SU-DHL-6 (cell line): ENCODE measurements at regions not wholly inside any gene's neighbourhood (a gene's known extent, or its start where the extent isn't known, plus 50 kb on each side); places are given as distances from the start of the nearest gene placed in this dataset.

Experiments used
- H2AFZ ChIP-seq: fragments of 200-600 bp; sonication (generic); 2 replicates; pipeline ENCODE4 v1.6.1; 2014; ENCODE audit warnings: low read depth, mild to moderate bottlenecking, moderate library complexity, mixed read lengths, antibody characterized with exemption, low read length; ENCODE audit not compliant: severe bottlenecking
- H3F3A ChIP-seq: fragments of 200-600 bp; shearing (Covaris generic); 2 replicates; pipeline ENCODE4 v1.6.0; 2016; ENCODE audit warnings: antibody characterized with exemption, mild to moderate bottlenecking; ENCODE audit not compliant: insufficient read depth
- H3K27ac ChIP-seq: fragments of 200-600 bp; sonication (generic); 2 replicates; pipeline ENCODE4 v1.5.1; 2016; ENCODE audit warnings: low read depth, mild to moderate bottlenecking, low read length, moderate library complexity, mixed read lengths
- H3K27me3 ChIP-seq: fragments of 200-600 bp; sonication (generic), shearing (Covaris generic); 2 replicates; pipeline ENCODE4 v1.6.0; 2014; ENCODE audit warnings: mild to moderate bottlenecking, low read length
- H3K36me3 ChIP-seq: fragments of 200-600 bp; sonication (generic); 2 replicates; pipeline ENCODE4 v1.6.1; 2014; ENCODE audit warnings: mild to moderate bottlenecking, low read length, mixed read lengths
- H3K4me2 ChIP-seq: fragments of 300-600, 200-600 bp; shearing (Covaris generic), sonication (generic); 2 replicates; pipeline ENCODE4 v1.6.0; 2014; ENCODE audit warnings: low read length, low read depth, mild to moderate bottlenecking; ENCODE audit not compliant: poor library complexity, severe bottlenecking
- H3K4me3 ChIP-seq: fragments of 200-600 bp; sonication (generic); 2 replicates; pipeline ENCODE4 v1.5.1; 2014; ENCODE audit warnings: antibody characterized with exemption, low read length, mild to moderate bottlenecking, mixed read lengths; ENCODE audit not compliant: insufficient read depth, poor library complexity, severe bottlenecking
- H3K79me2 ChIP-seq: fragments of 200-600 bp; sonication (generic); 2 replicates; pipeline ENCODE4 v1.6.1; 2014; ENCODE audit warnings: mild to moderate bottlenecking, low read length, moderate library complexity; ENCODE audit not compliant: insufficient read depth
- H3K9ac ChIP-seq: fragments of 200-600 bp; sonication (generic); 2 replicates; pipeline ENCODE4 v1.7.0; 2014; ENCODE audit warnings: mild to moderate bottlenecking, low read length
- H3K9me2 ChIP-seq: fragments of 200-600 bp; sonication (generic); replicated peaks from 2 replicates; pipeline ENCODE4 v1.6.1; 2014; ENCODE audit warnings: low read length; ENCODE audit not compliant: insufficient read depth
- H3K9me3 ChIP-seq: fragments of 200-600 bp; sonication (generic); 2 replicates; pipeline ENCODE4 v1.6.1; 2014; ENCODE audit warnings: low read length, mixed read lengths; ENCODE audit not compliant: insufficient read depth
- H4K20me1 ChIP-seq: fragments of 200-600 bp; sonication (generic); 2 replicates; pipeline ENCODE4 v1.6.1; 2014; ENCODE audit warnings: low read depth, mild to moderate bottlenecking, antibody characterized with exemption, low read length, moderate library complexity, mixed read lengths
- CTCF ChIP-seq: fragments of 200-600 bp; sonication (generic); IDR thresholded peaks from one replicate; pipeline ENCODE4 v1.5.1; 2017; ENCODE audit warnings: antibody characterized with exemption, mild to moderate bottlenecking, low read length, moderate library complexity; ENCODE audit not compliant: insufficient read depth, poor library complexity, severe bottlenecking
- EZH2phosphoT487 ChIP-seq: fragments of 200-600 bp; sonication (generic), shearing (Covaris generic); conservative IDR thresholded peaks from 2 replicates; pipeline ENCODE4 v1.6.1; 2018; ENCODE audit warnings: mild to moderate bottlenecking, antibody characterized with exemption, low read length, moderate library complexity, mixed read lengths

GRCh38 chr7:18257711-18258110 lies 230.1 kb upstream of the PRPS1L1 start:
- TF ChIP-seq CTCF (no peak), EZH2phosphoT487 (no peak)
- no peak overlapping the region for H2AFZ ChIP-seq
- H3K9me2 ChIP-seq: no peaks in the 10 kb centered on the region
- no peak overlapping the region for H3K4me2 ChIP-seq
- no peaks in the 10 kb centered on the region for H3F3A ChIP-seq
- no peaks in the 10 kb centered on the region for H3K36me3 ChIP-seq
- H4K20me1 ChIP-seq: no peaks in the 10 kb centered on the region
- H3K27me3 ChIP-seq: no peaks in the 10 kb centered on the region
- no peaks in the 10 kb centered on the region for H3K79me2 ChIP-seq
- H3K9ac ChIP-seq: no peak overlapping the region
- peaks cover 5% of the 10 kb centered on the region; the same call in 1 of the 2 replicates for H3K9me3 ChIP-seq
- no peak overlapping the region for H3K4me3 ChIP-seq
- H3K27ac ChIP-seq: no peak overlapping the region

- Histone ChIP-seq H3K9me3 (peaks cover 5% of the 10 kb centered on the region; the same call in 1 of the 2 replicates), H3K9me2 (no peaks in the 10 kb centered on the region), H3F3A (no peaks in the 10 kb centered on the region), H3K4me2 (no peak overlapping the region), H3K27ac (no peak overlapping the region), H3K9ac (no peak overlapping the region), H4K20me1 (no peaks in the 10 kb centered on the region), H2AFZ (no peak overlapping the region), H3K4me3 (no peak overlapping the region), H3K27me3 (no peaks in the 10 kb centered on the region), H3K36me3 (no peaks in the 10 kb centered on the region; the same call in 1 of the 2 replicates), H3K79me2 (no peaks in the 10 kb centered on the region)
- no peak for TF ChIP-seq CTCF
- TF ChIP-seq EZH2phosphoT487: no peak
Observed at GRCh38 chr7:18262058-18262457, 233.5 kb upstream of the HDAC9 start.

- H3F3A ChIP-seq: no peaks in the 10 kb centered on the region
- TF ChIP-seq EZH2phosphoT487: no peak
- TF ChIP-seq CTCF: no peak
Observed at GRCh38 chr7:18265611-18266281, 229.8 kb upstream of the HDAC9 start.

More at GRCh38 chr7:18265611-18266281, 229.8 kb upstream of the HDAC9 start:
- Histone ChIP-seq H3K9me3 (peaks cover 5% of the 10 kb centered on the region; the same call in 1 of the 2 replicates), H3K9me2 (no peaks in the 10 kb centered on the region), H3K9ac (no peak overlapping the region), H4K20me1 (no peaks in the 10 kb centered on the region), H3K4me2 (no peak overlapping the region), H3K27me3 (no peaks in the 10 kb centered on the region), H2AFZ (no peak overlapping the region), H3K4me3 (no peak overlapping the region), H3K79me2 (no peaks in the 10 kb centered on the region), H3K27ac (no peak overlapping the region), H3K36me3 (no peaks in the 10 kb centered on the region; the same call in 1 of the 2 replicates)
